ENCODE measurements at regions not wholly inside any gene's neighbourhood (a gene's known extent, or its start where the extent isn't known, plus 50 kb on each side); places are given as distances from the start of the nearest gene placed in this dataset.
"Not testable (repeated sequence)": the region's sequence is repeated elsewhere in the genome, so short reads cannot be mapped to it uniquely, and the experiment has no call there.

- in situ Hi-C loops (cut with HindIII; ENCODE audit: low sequenced_read_pairs) = no loop called here
Observed at GRCh38 chr21:23963454-23963853, 1643.8 kb downstream of the MRPL39 start.

GRCh38 chr21:23960769-23961168, 1646.5 kb downstream of the MRPL39 start:
- in situ Hi-C loops (cut with HindIII; ENCODE audit: low sequenced_read_pairs) = no loop called here

GRCh38 chr21:23955135-23955843, 1652.0 kb downstream of the MRPL39 start:
- in situ Hi-C loops (cut with HindIII; ENCODE audit: low sequenced_read_pairs) = no loop called here

- in situ Hi-C loops (cut with HindIII; ENCODE audit: low sequenced_read_pairs) = no loop called here
Observed at GRCh38 chr21:23952269-23952668, 1655.0 kb downstream of the MRPL39 start.

- in situ Hi-C loops (cut with HindIII; ENCODE audit: low sequenced_read_pairs) = no loop called here
Observed at GRCh38 chr21:23951251-23951650, 1656.0 kb downstream of the MRPL39 start.

- in situ Hi-C loops (cut with HindIII; ENCODE audit: low sequenced_read_pairs) = no loop called here
Observed at GRCh38 chr21:23950344-23950743, 1656.9 kb downstream of the MRPL39 start.

- in situ Hi-C loops (cut with HindIII; ENCODE audit: low sequenced_read_pairs) = no loop called here
Observed at GRCh38 chr21:23949493-23949892, 1657.8 kb downstream of the MRPL39 start.

GRCh38 chr21:23939369-23940065, 1667.8 kb downstream of the MRPL39 start:
- in situ Hi-C loops (cut with HindIII; ENCODE audit: low sequenced_read_pairs) = no loop called here

GRCh38 chr21:23936991-23937390, 1670.3 kb downstream of the MRPL39 start:
- in situ Hi-C loops (cut with HindIII; ENCODE audit: low sequenced_read_pairs) = no loop called here

- in situ Hi-C loops (cut with HindIII; ENCODE audit: low sequenced_read_pairs) = no loop called here
Observed at GRCh38 chr21:23936224-23936623, 1671.1 kb downstream of the MRPL39 start.

- in situ Hi-C loops (cut with HindIII; ENCODE audit: low sequenced_read_pairs) = no loop called here
Observed at GRCh38 chr21:23930565-23930964, 1676.7 kb downstream of the MRPL39 start.

- in situ Hi-C loops (cut with HindIII; ENCODE audit: low sequenced_read_pairs) = not testable (repeated sequence)
Observed at GRCh38 chr21:23926430-23926829, 1680.9 kb downstream of the MRPL39 start.

- in situ Hi-C loops (cut with HindIII; ENCODE audit: low sequenced_read_pairs) = no loop called here
Observed at GRCh38 chr21:23921670-23922418, 1685.4 kb downstream of the MRPL39 start.

GRCh38 chr21:23900727-23901126, 1706.6 kb downstream of the MRPL39 start:
- in situ Hi-C loops (cut with HindIII; ENCODE audit: low sequenced_read_pairs) = no loop called here

GRCh38 chr21:23899561-23899960, 1707.7 kb downstream of the MRPL39 start:
- in situ Hi-C loops (cut with HindIII; ENCODE audit: low sequenced_read_pairs) = no loop called here

- in situ Hi-C loops (cut with HindIII; ENCODE audit: low sequenced_read_pairs) = no loop called here
Observed at GRCh38 chr21:23890652-23891051, 1716.6 kb downstream of the MRPL39 start.

GRCh38 chr21:23887725-23888306, 1719.5 kb downstream of the MRPL39 start:
- in situ Hi-C loops (cut with HindIII; ENCODE audit: low sequenced_read_pairs) = no loop called here

- in situ Hi-C loops (cut with HindIII; ENCODE audit: low sequenced_read_pairs) = no loop called here
Observed at GRCh38 chr21:23886828-23887724, 1720.2 kb downstream of the MRPL39 start.

GRCh38 chr21:23881783-23882182, 1725.5 kb downstream of the MRPL39 start:
- in situ Hi-C loops (cut with HindIII; ENCODE audit: low sequenced_read_pairs) = no loop called here

GRCh38 chr21:23876925-23877558, 1730.2 kb downstream of the MRPL39 start:
- in situ Hi-C loops (cut with HindIII; ENCODE audit: low sequenced_read_pairs) = no loop called here

All from endothelial cell of hepatic sinusoid (primary cell).